GM13977 (cell line): ENCODE measurements at regions not wholly inside any gene's neighbourhood (a gene's known extent, or its start where the extent isn't known, plus 50 kb on each side); places are given as distances from the start of the nearest gene placed in this dataset.

Experiments used
- DNase-seq: peaks from one replicate; pipeline ENCODE4 v3.0.0; 2012; ENCODE audit warnings: low spot score
- CTCF ChIP-seq: IDR thresholded peaks from 2 replicates; pipeline ENCODE4 v1.5.1; 2012; ENCODE audit warnings: mild to moderate bottlenecking, control low read depth; ENCODE audit not compliant: insufficient read depth; ENCODE audit errors: extremely low read depth, missing control alignments
- in situ Hi-C: fragments of 300-500 bp; cut with MboI; formaldehyde crosslinking; loops from one replicate; pipeline ENCODE4 v1.12.0; 2022; ENCODE audit warnings: low sequenced_read_pairs, low pct_unique_long_range_greater_than_20kb, mixed read lengths, inconsistent platforms; ENCODE audit not compliant: unreplicated experiment

- in situ Hi-C loops = no loop called here
- no peak for DNase-seq
- TF ChIP-seq CTCF = no peak
Observed at GRCh38 chr15:29972051-29972450, 110.7 kb upstream of the GOLGA8J start.

- in situ Hi-C loops = no loop called here
- no peak for DNase-seq
- no peak for TF ChIP-seq CTCF
Observed at GRCh38 chr15:29970402-29970695, 112.4 kb upstream of the GOLGA8J start.

GRCh38 chr15:29969562-29970401, 113.0 kb upstream of the GOLGA8J start:
- in situ Hi-C loops = no loop called here
- no peak for TF ChIP-seq CTCF
- no peak for DNase-seq

GRCh38 chr15:29968895-29969561, 113.7 kb upstream of the GOLGA8J start:
- DNase-seq = no peak
- no peak for TF ChIP-seq CTCF
- in situ Hi-C loops = no loop called here

- DNase-seq = no peak
- no peak for TF ChIP-seq CTCF
- in situ Hi-C loops = no loop called here
Observed at GRCh38 chr15:29968099-29968894, 114.5 kb upstream of the GOLGA8J start.

- in situ Hi-C loops = no loop called here
- DNase-seq = no peak
- no peak for TF ChIP-seq CTCF
Observed at GRCh38 chr15:29962407-29962806, 120.3 kb upstream of the GOLGA8J start.
